ENCODE measurements at regions not wholly inside any gene's neighbourhood (a gene's known extent, or its start where the extent isn't known, plus 50 kb on each side); places are given as distances from the start of the nearest gene placed in this dataset.

DNA sequence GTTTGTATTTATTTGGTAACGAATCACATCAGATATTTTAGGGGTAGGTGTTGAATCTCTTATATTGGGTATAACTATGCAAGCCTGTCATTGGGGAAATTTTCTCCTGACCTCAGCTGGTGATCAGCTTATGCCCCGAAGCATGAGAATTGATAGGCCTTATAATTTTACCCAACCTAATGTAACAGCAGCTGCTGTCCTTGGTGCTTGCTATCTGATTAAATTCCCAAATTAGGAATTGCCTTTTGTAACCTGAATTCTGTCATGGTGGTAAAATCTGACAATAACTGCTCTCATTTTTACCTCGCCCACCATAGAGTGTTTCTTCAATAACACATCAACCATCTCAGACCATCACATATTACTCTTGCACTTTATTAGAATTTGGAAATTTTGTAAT lies 1542.6 kb upstream of the PIK3C3 start (continued):
- TF ChIP-seq, protein P1, sequence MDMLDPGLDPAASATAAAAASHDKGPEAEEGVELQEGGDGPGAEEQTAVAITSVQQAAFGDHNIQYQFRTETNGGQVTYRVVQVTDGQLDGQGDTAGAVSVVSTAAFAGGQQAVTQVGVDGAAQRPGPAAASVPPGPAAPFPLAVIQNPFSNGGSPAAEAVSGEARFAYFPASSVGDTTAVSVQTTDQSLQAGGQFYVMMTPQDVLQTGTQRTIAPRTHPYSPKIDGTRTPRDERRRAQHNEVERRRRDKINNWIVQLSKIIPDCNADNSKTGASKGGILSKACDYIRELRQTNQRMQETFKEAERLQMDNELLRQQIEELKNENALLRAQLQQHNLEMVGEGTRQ (IDR thresholded peaks at IDR 0.05; ENCODE audit: borderline replicate concordance, low read depth, low read length) = no peak
- no peak for TF ChIP-seq NR2F1 (conservative IDR thresholded peaks at IDR 0.05)
- no peak for TF ChIP-seq RBBP5 (conservative IDR thresholded peaks at IDR 0.05)

DNA sequence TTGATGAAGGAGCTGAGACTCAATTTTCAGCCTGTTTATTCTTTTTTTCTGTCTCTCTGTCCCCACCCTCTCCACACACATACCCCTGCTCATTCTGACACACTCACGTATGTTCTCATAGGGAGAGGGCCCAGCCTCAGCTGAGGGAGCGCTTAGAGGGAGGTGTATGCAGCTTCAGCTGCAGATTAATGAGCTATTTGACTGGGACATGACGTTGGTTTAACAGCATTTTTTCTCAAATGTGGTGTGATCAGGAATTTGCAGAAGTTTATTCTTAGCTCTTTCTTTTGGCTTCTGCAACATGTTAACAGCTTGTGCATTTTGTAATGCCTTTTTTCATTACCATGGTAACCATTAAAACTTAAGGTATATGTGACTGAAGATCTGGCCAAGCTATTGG lies 1547.1 kb upstream of the PIK3C3 start:
- SMC1A ChIA-PET (ENCODE audit: uncharacterized antibody, unreplicated experiment) = no interaction called here
- RAD21 ChIA-PET (ENCODE audit: unreplicated experiment) = no interaction called here
- TF ChIP-seq RBBP5 (conservative IDR thresholded peaks at IDR 0.05) = no peak
- TF ChIP-seq, protein P2, sequence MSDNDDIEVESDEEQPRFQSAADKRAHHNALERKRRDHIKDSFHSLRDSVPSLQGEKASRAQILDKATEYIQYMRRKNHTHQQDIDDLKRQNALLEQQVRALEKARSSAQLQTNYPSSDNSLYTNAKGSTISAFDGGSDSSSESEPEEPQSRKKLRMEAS (IDR thresholded peaks at IDR 0.05; ENCODE audit: low read depth, low read length) = no peak
- TF ChIP-seq CREB1 (IDR thresholded peaks at IDR 0.05; ENCODE audit: low read depth) = no peak
- TF ChIP-seq, protein P3, sequence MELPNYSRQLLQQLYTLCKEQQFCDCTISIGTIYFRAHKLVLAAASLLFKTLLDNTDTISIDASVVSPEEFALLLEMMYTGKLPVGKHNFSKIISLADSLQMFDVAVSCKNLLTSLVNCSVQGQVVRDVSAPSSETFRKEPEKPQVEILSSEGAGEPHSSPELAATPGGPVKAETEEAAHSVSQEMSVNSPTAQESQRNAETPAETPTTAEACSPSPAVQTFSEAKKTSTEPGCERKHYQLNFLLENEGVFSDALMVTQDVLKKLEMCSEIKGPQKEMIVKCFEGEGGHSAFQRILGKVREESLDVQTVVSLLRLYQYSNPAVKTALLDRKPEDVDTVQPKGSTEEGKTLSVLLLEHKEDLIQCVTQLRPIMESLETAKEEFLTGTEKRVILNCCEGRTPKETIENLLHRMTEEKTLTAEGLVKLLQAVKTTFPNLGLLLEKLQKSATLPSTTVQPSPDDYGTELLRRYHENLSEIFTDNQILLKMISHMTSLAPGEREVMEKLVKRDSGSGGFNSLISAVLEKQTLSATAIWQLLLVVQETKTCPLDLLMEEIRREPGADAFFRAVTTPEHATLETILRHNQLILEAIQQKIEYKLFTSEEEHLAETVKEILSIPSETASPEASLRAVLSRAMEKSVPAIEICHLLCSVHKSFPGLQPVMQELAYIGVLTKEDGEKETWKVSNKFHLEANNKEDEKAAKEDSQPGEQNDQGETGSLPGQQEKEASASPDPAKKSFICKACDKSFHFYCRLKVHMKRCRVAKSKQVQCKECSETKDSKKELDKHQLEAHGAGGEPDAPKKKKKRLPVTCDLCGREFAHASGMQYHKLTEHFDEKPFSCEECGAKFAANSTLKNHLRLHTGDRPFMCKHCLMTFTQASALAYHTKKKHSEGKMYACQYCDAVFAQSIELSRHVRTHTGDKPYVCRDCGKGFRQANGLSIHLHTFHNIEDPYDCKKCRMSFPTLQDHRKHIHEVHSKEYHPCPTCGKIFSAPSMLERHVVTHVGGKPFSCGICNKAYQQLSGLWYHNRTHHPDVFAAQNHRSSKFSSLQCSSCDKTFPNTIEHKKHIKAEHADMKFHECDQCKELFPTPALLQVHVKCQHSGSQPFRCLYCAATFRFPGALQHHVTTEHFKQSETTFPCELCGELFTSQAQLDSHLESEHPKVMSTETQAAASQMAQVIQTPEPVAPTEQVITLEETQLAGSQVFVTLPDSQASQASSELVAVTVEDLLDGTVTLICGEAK (IDR thresholded peaks at IDR 0.05; ENCODE audit: borderline replicate concordance) = no peak
- Histone ChIP-seq H3K9me3 (replicated peaks; ENCODE audit: control insufficient read depth, insufficient read depth, low read length) (no peaks in the 10 kb centered on the region), H3K27me3 (replicated peaks in 1 of 2; ENCODE audit: control insufficient read depth in 2 of 2, insufficient read depth in 2 of 2, low read length in 1 of 2) (no peaks in the 10 kb centered on the region), H3K27ac (ENCODE audit: control insufficient read depth, insufficient read depth) (no peak overlapping the region), H3K4me1 (ENCODE audit: control insufficient read depth, insufficient read depth, low read length) (no peaks in the 10 kb centered on the region), H3K4me3 (no peak overlapping the region), H3K79me2 (ENCODE audit: control insufficient read depth, insufficient read depth, low read length) (no peaks in the 10 kb centered on the region), H3K36me3 (ENCODE audit: control insufficient read depth in 2 of 2, insufficient read depth in 2 of 2, low read length in 1 of 2) (no peaks in the 10 kb centered on the region), H3K9ac (ENCODE audit: control insufficient read depth, insufficient read depth, low read length) (no peak overlapping the region), H2AFZ (ENCODE audit: control insufficient read depth, low read depth, low read length) (no peak overlapping the region), H3K4me2 (ENCODE audit: control insufficient read depth, insufficient read depth) (no peak overlapping the region), H4K20me1 (ENCODE audit: control insufficient read depth, insufficient read depth) (no peaks in the 10 kb centered on the region)
- CTCF ChIA-PET = interaction anchor here (1.1 kb wide), 1 partner anchor 10 kb away, joined by 7 read pairs; no protein-coding TSS in a partner anchor
- no TSS peak for BruUV-seq (replicated peaks)
- 0% methylated on average over 3 of the region's 3 CpGs for WGBS (ENCODE audit: insufficient coverage, insufficient replicate concordance, low lambda C conversion rate, missing lambda C conversion rate)
- in situ Hi-C loops (cut with MboI) = no loop called here
- ATAC-seq (no peak), DNase-seq (ENCODE audit: low read depth, low spot score) (no peak), FAIRE-seq (no peak)
- intact Hi-C loops (cut with micrococcal nuclease; ENCODE audit: unreplicated experiment) = no loop called here
- POLR2A ChIA-PET = no interaction called here

Data from GM12878 (cell line).